Lung (tissue), 11 donors: ENCODE measurements at regions not wholly inside any gene's neighbourhood (a gene's known extent, or its start where the extent isn't known, plus 50 kb on each side); places are given as distances from the start of the nearest gene placed in this dataset.

Source experiments
- ATAC-seq: fragments of 200-7000 bp; cut with Tn5 transposase; one replicate; pipeline ENCODE4 v1.9.1; 2020; ENCODE audit warnings: moderate number of reproducible peaks; ENCODE audit not compliant: insufficient read depth, low FRiP score
- DNase-seq, 3 donors: peaks; one replicate each; pipeline ENCODE4 v3.0.0-alpha.2; 2013 to 2017
- H3K27ac ChIP-seq, 2 donors: one replicate each; pipeline ENCODE4 v1.5.1; 2013; ENCODE audit warnings: mild to moderate bottlenecking in 2 of 2, moderate library complexity in 2 of 2, control low read depth in 1 of 2, inconsistent platforms in 1 of 2, low read depth in 1 of 2, low read length in 1 of 2
- H3K27me3 ChIP-seq, 3 donors: one replicate each; pipeline ENCODE4 v1.5.1; 2013; ENCODE audit warnings: low read length in 2 of 3; ENCODE audit not compliant: control insufficient read depth in 3 of 3, insufficient read depth in 3 of 3
- H3K36me3 ChIP-seq, 4 donors: one replicate each; pipeline ENCODE4 v1.5.1; 2013; ENCODE audit warnings: low read length in 4 of 4, mild to moderate bottlenecking in 1 of 4, moderate library complexity in 1 of 4; ENCODE audit not compliant: control insufficient read depth in 4 of 4, insufficient read depth in 4 of 4
- H3K4me1 ChIP-seq, 5 donors: one replicate each; pipeline ENCODE4 v1.5.1; 2013; ENCODE audit warnings: low read length in 5 of 5, mild to moderate bottlenecking in 2 of 5, moderate library complexity in 1 of 5; ENCODE audit not compliant: control insufficient read depth in 5 of 5, insufficient read depth in 5 of 5
- H3K4me3 ChIP-seq: one replicate; pipeline ENCODE4 v1.5.1; 2013; ENCODE audit warnings: mild to moderate bottlenecking, control low read depth, moderate library complexity
- H3K9ac ChIP-seq, 2 donors: one replicate each; pipeline ENCODE4 v1.5.1; 2013; ENCODE audit warnings: low read length in 2 of 2, control low read depth in 1 of 2; ENCODE audit not compliant: insufficient read depth in 1 of 2
- H3K9me3 ChIP-seq, 4 donors: one replicate each; pipeline ENCODE4 v1.5.1; 2013; ENCODE audit warnings: low read length in 3 of 4, mild to moderate bottlenecking in 1 of 4, moderate library complexity in 1 of 4; ENCODE audit not compliant: control insufficient read depth in 4 of 4, insufficient read depth in 3 of 4
- WGBS, 2 donors: extraction: QIAGEN DNeasy Blood & Tissue Kit; methylation state at CpG; one replicate each; pipeline ENCODE4 v1.1.7; 2013; 5-methylcytosine and 5-hydroxymethylcytosine counted together
- TF ChIP-seq, protein P1 (sequence below): IDR thresholded peaks from 2 replicates; pipeline ENCODE4 v1.5.1; 2012; ENCODE audit warnings: mild to moderate bottlenecking; ENCODE audit errors: control extremely low read depth, extremely low read depth
- donor health status: control.
- donor health status: control.
- donor health status: Bipolar disorder and iron deficiency.
- donor health status: healthy.
- donor health status: DM: yes; HTN: yes; CAD: no.

DNA sequence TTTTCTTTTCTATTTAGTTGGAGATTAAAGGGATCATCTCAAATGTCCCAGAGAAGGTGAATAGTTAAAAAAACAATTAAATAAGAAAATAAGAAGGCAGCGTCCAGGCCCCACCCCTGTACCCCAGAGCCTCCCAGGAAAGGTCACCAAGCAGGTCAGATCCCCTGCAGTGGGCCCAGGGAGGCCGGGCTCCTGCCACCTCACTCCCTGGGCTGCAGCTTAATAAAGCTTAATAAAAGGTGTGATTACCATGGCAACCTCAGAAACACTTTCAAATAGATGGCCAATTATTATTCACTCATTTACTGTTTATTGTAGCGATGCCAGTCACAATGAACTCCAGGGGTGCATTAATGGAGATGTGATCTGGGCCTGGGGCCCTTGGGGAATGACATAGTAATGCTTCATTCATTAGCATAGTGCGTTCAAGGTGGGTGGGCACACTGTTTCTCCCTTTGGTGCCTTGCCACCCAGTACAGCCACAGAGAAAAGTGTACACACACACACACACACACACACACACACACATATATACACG lies 386.2 kb downstream of the CADM1 start:
- 54% methylated on average over 5 of the region's 5 CpGs for WGBS, 2 donors
- no peak for DNase-seq
- ATAC-seq, result no peak
- H3K36me3 ChIP-seq, result no peaks in the 10 kb centered on the region
- H3K27me3 ChIP-seq, result peaks cover 0 to 3% (median 0%) of the 10 kb centered on the region in 3 donors
- no peaks in the 10 kb centered on the region for H3K4me1 ChIP-seq
- no peak overlapping the region for H3K9ac ChIP-seq
- no peak overlapping the region for H3K27ac ChIP-seq
- H3K4me3 ChIP-seq, result no peak overlapping the region
- no peaks in the 10 kb centered on the region for H3K9me3 ChIP-seq
- TF ChIP-seq, protein P1, sequence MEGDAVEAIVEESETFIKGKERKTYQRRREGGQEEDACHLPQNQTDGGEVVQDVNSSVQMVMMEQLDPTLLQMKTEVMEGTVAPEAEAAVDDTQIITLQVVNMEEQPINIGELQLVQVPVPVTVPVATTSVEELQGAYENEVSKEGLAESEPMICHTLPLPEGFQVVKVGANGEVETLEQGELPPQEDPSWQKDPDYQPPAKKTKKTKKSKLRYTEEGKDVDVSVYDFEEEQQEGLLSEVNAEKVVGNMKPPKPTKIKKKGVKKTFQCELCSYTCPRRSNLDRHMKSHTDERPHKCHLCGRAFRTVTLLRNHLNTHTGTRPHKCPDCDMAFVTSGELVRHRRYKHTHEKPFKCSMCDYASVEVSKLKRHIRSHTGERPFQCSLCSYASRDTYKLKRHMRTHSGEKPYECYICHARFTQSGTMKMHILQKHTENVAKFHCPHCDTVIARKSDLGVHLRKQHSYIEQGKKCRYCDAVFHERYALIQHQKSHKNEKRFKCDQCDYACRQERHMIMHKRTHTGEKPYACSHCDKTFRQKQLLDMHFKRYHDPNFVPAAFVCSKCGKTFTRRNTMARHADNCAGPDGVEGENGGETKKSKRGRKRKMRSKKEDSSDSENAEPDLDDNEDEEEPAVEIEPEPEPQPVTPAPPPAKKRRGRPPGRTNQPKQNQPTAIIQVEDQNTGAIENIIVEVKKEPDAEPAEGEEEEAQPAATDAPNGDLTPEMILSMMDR, result no peak

DNA sequence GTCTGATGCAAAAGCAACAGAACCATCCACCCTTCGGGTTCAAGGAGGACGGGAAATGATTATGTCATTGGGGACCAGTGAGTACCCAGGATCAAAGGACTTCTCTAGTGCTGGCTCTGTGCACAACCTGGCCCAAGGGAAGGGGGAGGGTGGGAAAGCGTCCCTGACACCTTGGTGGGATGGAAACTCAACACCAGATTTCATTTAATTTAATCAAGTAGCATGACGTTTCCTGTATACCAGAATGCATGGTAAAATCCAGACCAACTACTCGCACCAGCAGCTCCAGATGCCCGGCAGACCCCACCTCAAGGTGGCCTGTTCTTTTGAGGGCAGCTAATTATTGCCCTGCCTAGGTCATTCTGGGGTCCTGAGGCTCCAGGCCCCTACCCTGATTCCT lies 385.1 kb downstream of the CADM1 start:
- Histone ChIP-seq H3K9me3 (no peaks in the 10 kb centered on the region), H3K27me3 (peaks cover 0 to 3% (median 0%) of the 10 kb centered on the region in 3 donors), H3K27ac (no peak overlapping the region), H3K4me1 (no peaks in the 10 kb centered on the region), H3K9ac (no peak overlapping the region), H3K36me3 (no peaks in the 10 kb centered on the region), H3K4me3 (no peak overlapping the region)
- no peak for DNase-seq
- ATAC-seq, result no peak
- WGBS, 2 donors, result 74 to 77% methylated on average over 6 of the region's 6 CpGs
- TF ChIP-seq, protein P1, result no peak
